ENCODE measurements at regions not wholly inside any gene's neighbourhood (a gene's known extent, or its start where the extent isn't known, plus 50 kb on each side); places are given as distances from the start of the nearest gene placed in this dataset.
"Not testable (repeated sequence)": the region's sequence is repeated elsewhere in the genome, so short reads cannot be mapped to it uniquely, and the experiment has no call there.

- ATAC-seq (no peak), DNase-seq (ENCODE audit: low spot score) (no peak)
- intact Hi-C loops (cut with DNase I), result no loop called here
Measured at GRCh38 chr3:153820035-153820434, 301.2 kb upstream of the ARHGEF26 start.

GRCh38 chr3:153828346-153828745 lies 292.8 kb upstream of the ARHGEF26 start:
- DNase-seq (ENCODE audit: low spot score); ATAC-seq; intact Hi-C loops (cut with DNase I): not testable (repeated sequence)

DNA sequence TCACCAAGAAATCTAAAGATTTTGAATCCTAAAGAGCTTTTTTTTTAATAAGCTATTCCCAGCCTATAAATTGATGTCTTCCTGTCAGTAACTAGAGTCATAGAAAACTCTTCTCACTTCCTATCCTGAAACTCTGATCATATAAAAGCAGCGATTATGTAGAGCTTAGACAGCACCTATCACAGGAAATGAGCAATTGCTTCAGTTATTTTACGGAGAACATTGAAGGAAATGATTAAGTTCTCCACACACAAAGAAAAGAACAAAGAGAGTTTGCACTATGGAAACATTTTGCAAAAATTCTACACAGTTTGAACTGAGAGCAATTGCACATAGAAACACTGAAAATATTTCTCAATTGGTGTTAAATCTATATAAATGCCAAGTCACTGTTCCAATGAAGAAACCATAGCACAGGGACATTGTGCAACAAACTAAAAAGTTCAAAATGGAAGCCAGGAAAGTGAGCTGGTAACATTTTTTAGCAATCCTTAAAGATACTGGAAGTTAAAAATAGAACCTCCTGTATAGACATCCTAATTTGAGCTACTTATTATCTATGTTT lies 291.5 kb upstream of the ARHGEF26 start:
- ATAC-seq, result no peak
- no peak for DNase-seq (ENCODE audit: low spot score)
- intact Hi-C loops (cut with DNase I), result no loop called here

DNA sequence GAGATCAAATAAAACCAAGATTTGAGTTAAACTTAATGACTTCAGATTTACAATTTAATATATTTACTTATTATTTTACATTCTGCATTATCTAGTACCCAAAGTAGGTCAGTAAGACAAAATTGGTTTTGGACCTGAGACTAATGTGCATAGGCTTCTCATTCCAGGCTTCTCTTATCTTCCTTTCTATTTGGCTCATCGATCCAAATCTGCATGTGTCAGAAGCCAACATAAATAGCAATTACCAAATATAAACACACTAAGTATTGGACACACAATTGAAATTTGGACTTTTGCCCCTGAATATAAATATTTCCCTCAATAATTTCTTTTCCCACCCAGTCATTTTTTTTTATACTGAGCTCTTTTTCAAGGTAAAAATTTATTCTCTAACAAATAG lies 290.6 kb upstream of the ARHGEF26 start:
- no peak for ATAC-seq
- DNase-seq (ENCODE audit: low spot score), result no peak
- intact Hi-C loops (cut with DNase I), result no loop called here

DNA sequence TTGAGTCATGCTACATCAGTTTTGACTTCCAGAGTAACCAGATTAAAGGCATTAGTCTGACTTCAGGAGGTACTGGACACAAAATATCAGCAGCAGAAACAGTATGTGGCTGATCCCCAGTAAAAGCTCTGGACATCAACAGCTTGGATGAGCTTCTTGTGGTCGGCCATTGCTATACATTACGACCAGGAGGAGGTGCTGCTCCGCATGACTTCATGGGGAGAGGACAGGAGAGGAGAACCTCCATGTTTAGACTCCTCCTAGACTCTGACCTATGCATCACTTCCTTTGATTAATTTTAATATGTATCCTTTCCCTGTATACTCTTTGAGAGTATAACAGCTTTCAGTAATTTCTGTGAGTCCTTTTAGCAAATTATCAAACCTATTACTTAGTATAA lies 285.6 kb upstream of the ARHGEF26 start:
- ATAC-seq (no peak), DNase-seq (ENCODE audit: low spot score) (no peak)
- intact Hi-C loops (cut with DNase I), result loop anchor here (1.0 kb wide), 1 partner anchor 99 kb away; no protein-coding TSS in a partner anchor

DNA sequence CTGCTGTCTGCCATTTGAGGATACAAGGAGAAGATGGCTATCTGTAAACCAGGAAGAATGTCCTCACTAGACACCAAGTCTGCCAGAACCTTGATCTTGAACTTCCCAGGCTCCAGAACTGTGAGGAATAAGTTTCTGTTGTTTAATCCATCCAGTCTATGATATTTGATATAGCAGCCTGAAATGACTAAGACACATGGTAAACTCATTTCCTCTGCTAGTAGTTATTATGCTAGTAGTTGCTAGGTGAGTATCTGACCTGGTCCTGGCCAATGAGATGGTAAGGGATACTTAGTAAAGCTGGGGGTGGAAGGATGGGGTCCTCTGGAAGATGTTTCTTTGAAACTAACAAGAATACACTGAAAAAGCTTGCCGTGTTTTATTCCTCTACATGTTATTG lies 280.7 kb upstream of the ARHGEF26 start:
- intact Hi-C loops (cut with DNase I), result no loop called here
- no peak for DNase-seq (ENCODE audit: low spot score)
- ATAC-seq, result no peak

GRCh38 chr3:153843994-153844393 lies 277.2 kb upstream of the ARHGEF26 start:
- no peak for DNase-seq (ENCODE audit: low spot score)
- intact Hi-C loops (cut with DNase I), result no loop called here
- ATAC-seq, result no peak

GRCh38 chr3:153845311-153845710 lies 275.9 kb upstream of the ARHGEF26 start:
- DNase-seq (ENCODE audit: low spot score) (no peak), ATAC-seq (no peak)
- intact Hi-C loops (cut with DNase I), result no loop called here

DNA sequence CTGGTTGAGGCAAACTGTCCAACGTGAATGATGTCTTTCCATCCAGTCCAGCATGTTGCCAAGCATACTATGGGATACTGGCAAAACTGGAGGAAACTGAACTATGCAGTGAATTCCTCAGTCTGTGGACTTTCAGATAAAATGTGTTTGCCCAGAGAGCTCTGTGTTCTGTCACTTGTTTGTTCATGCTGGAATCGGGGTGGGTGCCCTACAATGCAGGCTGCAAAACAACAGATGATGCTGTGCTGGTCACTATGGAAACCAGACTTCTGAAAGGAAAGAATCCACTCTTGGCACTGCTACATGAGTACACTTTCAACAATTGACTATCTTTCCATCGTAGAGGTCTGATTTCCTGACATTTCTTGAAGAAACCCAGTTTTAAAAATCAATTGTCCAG lies 272.5 kb upstream of the ARHGEF26 start:
- DNase-seq (ENCODE audit: low spot score) (no peak), ATAC-seq (peak; percentile 58)
- intact Hi-C loops (cut with DNase I), result no loop called here

GRCh38 chr3:153852355-153852754 lies 268.8 kb upstream of the ARHGEF26 start:
- intact Hi-C loops (cut with DNase I), result no loop called here
- ATAC-seq (no peak), DNase-seq (ENCODE audit: low spot score) (no peak)

- ATAC-seq (no peak), DNase-seq (ENCODE audit: low spot score) (no peak)
- intact Hi-C loops (cut with DNase I), result no loop called here
Measured at GRCh38 chr3:153853163-153853562, 268.0 kb upstream of the ARHGEF26 start.

GRCh38 chr3:153855772-153856171 lies 265.4 kb upstream of the ARHGEF26 start:
- no peak for ATAC-seq
- intact Hi-C loops (cut with DNase I), result no loop called here
- no peak for DNase-seq (ENCODE audit: low spot score)

DNA sequence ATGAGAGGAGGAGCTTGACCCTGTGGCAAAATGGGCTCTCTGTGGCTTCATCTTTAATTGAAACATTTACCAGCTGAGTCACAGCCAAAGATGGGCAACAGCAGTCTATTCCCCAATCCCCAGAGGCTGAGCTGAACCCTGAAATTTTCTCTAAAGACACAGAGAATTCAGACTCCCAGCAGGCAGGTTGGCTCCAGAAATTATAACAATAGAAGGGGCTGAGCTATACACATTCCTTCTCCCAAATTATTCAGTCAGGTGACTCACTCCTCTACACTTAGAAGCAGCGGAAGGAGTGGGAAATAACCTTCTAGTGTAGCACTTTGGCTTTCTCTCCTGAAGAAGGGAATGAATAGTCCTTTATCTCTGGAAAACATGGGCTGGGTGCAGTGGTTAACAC lies 264.3 kb upstream of the ARHGEF26 start:
- intact Hi-C loops (cut with DNase I), result no loop called here
- no peak for DNase-seq (ENCODE audit: low spot score)
- no peak for ATAC-seq

DNA sequence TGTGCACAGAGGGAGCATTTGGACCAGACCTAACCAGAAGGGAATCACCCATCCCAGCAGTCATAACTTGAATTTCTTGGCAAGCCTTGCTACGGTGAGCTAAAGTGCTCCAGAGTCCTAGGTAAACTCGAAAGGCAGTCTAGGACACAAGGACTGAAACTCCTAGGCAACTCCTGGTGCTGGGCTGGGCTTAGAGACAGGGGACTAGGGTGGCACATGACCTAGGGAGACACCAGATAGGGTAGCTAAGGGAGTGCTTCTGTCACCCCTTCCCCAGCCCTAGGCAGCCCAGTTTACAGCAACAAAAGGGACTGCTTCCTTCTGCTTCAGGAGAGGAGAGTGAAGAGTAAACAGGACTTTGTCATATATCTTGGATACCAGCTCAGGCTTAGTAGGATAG lies 256.4 kb upstream of the ARHGEF26 start:
- intact Hi-C loops (cut with DNase I), result no loop called here
- DNase-seq (ENCODE audit: low spot score), result no peak
- peak; percentile 17 for ATAC-seq

DNA sequence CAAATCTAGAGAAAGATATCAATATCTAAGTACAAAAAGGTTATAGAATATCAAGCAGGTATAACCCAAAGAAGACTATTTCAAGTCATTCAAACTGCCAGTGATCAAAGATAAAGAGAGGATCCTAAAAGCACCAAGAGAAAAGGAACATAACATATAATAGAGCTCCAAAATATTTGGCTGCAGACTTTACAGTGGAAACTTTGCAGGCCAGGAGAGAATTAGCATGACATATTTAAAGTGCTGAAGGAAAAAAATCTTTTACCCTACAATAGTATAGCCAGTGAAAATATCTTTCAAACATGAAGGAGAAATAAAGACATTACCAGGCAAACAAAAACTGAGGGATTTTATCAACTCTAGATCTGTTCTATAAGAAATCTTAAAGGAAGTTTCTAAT lies 254.3 kb upstream of the ARHGEF26 start:
- intact Hi-C loops (cut with DNase I), result no loop called here
- no peak for DNase-seq (ENCODE audit: low spot score)
- ATAC-seq, result no peak

- intact Hi-C loops (cut with DNase I); ATAC-seq; DNase-seq (ENCODE audit: low spot score): not testable (repeated sequence)
Measured at GRCh38 chr3:153874348-153874747, 246.8 kb upstream of the ARHGEF26 start.

DNA sequence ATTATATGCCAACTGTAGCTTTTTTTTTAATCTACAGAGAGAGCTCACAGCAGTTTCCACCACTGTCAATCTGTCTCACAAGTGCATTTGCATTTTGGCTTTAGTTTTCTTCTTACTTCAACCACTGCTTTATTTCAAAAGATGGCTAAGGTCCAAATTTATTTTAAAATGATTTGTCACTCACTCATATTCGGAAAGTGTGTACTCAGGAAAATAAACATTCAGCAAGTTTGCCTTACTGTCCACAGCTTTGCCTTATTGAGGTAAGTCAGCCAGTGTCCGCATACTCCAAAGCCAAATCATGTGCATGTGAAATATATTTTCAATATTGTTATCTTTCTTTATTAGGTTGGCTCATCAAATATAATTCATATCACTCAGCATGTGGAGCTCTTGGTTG lies 240.7 kb upstream of the ARHGEF26 start:
- DNase-seq (ENCODE audit: low spot score), result no peak
- intact Hi-C loops (cut with DNase I), result no loop called here
- ATAC-seq, result no peak

GRCh38 chr3:153881201-153881600 lies 240.0 kb upstream of the ARHGEF26 start:
- intact Hi-C loops (cut with DNase I), result no loop called here
- ATAC-seq, result no peak

DNA sequence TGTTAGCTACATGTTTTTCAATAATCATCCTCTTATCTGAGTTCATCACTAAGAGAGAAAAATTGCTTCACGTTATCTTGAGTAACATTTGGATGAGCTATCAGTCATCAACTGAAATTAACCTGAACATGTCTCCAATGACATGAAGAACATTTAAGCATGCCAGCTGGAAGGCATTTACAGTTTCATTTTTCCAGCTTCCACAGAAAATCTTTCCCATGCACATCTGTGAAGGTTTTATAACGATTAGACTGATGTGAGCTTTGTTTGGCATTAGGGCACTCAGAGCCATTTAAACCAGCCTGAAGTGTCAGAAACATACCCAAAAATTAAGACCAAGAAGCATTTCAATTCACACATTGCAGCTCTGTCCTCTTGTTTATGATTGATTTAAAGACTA lies 235.8 kb upstream of the ARHGEF26 start:
- DNase-seq (ENCODE audit: low spot score), result no peak
- no peak for ATAC-seq
- intact Hi-C loops (cut with DNase I), result no loop called here

More at GRCh38 chr3:153881201-153881600, 240.0 kb upstream of the ARHGEF26 start:
- DNase-seq (ENCODE audit: low spot score), result no peak

DNA sequence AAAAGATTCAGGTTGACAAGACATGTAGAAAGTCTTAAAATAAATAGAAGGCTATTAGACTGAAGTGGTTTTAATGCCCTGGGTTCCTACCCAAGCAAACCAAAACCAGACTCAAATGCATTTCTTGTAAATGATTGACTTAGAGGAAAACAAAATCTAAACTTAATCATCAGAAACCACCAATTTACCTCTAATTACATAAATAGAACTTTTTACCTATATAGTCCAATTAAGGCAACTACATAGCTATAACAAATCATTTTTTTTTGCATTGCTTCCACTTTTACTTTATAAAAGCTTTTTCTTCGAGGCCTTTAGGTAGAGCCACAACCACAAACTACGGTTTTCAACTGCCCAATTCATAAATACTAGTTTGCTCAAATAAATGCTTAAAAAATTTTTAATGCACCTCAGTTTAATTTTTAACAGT lies 231.3 kb upstream of the ARHGEF26 start:
- no peak for ATAC-seq

GRCh38 chr3:153892126-153892525 lies 229.1 kb upstream of the ARHGEF26 start:
- no peak for ATAC-seq
- DNase-seq (ENCODE audit: low spot score), result no peak
- intact Hi-C loops (cut with DNase I), result no loop called here

More for the DNA sequence above, 231.3 kb upstream of the ARHGEF26 start:
- intact Hi-C loops (cut with DNase I), result no loop called here
- no peak for DNase-seq (ENCODE audit: low spot score)
